Stimulated activated CD4-positive, alpha-beta T cell treated with anti-CD3 and anti-CD28 coated beads, TNF-alpha, amount 100 ng/mL, for 48 hours (primary cell): ENCODE measurements at regions not wholly inside any gene's neighbourhood (a gene's known extent, or its start where the extent isn't known, plus 50 kb on each side); places are given as distances from the start of the nearest gene placed in this dataset.
"Not testable (repeated sequence)": the region's sequence is repeated elsewhere in the genome, so short reads cannot be mapped to it uniquely, and the experiment has no call there.

Source experiments
- DNase-seq, 3 donors: peaks; one replicate each; pipeline ENCODE4 v3.0.0-alpha.2; 2020; ENCODE audit warnings: low read depth in 3 of 3

DNA sequence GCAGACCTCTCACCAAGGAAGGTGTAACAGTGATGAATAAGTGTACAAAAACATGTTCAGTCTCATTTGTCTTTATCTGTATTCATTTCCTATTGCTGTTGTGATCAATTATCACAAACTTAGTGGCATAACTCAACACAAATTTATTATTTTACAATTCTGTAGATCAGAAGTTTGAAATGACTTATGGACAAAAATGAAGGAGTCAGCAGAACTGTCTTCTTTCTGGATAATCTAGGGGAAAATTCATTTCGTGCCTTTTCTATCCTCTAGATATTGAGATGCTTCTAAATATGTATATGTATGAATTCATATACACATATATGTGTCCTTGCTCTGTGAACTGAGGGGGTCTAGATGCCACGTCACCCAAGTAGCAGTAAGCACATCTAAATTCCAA lies 663.1 kb upstream of the MARCKS start:
- no peak for DNase-seq

DNA sequence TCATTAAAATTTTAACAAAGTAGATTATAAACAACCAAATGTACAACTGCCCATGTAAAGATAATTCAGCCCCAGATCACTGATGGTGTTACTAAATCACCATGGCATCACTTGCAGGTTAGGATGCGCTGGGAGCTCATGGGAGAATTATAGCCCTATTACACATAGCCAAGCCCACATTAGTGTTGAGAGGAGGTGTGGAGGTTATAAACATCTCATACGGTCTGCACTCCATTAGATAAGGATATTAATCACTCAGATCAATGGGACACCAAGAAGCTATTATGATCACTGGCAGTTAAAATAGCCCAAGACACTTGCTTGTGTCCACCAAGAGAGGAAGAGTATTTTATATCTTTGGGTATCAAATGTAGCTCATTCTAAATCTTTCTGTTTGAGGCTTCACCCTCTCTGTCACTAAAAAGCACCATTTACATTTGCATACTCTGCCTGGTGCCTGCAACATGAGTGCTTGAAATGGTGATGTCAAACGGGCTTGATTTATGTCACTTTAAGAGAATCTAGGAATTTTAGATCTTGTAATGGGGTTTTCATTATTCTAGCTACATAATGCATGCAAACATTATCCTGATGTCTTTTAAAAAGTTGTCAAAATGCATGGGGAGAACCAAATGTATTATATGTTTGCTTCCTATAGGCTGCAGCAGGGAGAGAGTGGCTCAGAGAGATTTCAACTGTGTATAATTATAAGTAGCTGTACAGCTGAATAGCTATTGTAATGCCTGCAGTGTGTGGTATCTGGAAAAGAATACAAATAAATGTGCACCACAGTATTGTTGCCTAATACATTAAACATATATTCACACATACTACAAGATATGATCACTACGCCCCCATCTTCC lies 654.1 kb upstream of the MARCKS start:
- no peak for DNase-seq

DNA sequence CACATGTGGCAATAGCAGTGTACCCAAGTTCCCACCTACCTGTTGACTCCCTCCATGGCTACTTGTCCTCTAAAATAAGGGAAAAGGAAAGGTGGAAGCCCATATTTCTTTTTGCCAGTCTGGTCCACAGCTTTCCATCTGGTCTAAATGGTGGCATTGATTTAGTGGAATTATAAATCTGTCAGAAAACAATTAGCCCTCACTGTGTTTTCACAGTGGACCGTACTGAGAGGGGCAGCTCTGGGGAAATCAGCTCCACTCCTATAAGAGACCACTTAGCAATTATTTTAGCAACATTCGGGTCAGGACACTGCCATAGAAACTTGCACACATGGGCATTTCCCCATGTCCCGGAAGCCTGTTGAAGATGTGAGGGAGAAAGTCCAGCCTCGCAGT lies 653.4 kb upstream of the MARCKS start:
- no peak for DNase-seq

DNA sequence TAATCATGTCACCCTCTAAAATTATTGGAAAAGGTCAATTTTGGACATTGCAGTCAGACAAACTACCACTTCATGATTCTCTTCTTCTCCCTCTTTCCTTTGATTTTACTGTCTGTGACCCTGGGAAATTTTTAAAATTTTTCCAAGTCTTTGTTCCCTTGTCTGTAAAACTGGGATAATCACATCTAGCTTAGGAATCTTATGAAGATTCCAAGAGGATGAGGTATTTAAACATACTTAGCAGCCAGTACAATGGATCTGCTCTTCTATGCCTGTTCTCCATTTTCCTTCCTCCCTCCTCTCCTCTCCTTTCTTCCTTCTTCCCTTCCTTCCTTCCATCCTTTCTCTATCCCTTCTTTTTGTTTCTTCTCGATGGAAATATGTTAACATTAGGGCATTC lies 651.6 kb upstream of the MARCKS start:
- no peak for DNase-seq

DNA sequence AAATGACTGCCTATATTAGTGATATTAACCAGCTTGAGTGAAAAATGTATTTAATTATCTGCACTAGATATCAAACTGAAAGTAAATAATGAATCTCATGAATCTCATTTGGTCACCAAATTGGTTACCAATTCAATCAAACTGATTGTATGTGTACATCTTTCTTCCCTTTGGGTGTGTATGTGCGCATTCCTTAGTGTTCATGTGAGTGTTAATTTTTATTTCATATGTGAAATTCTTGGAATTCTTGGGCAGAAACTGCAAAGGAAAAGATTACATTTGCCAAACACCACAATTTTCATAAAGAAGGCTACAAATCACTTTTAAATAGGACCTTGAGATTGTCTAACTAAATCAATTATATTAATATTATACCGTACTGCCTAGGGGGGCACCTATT lies 648.4 kb upstream of the MARCKS start:
- no peak for DNase-seq

DNA sequence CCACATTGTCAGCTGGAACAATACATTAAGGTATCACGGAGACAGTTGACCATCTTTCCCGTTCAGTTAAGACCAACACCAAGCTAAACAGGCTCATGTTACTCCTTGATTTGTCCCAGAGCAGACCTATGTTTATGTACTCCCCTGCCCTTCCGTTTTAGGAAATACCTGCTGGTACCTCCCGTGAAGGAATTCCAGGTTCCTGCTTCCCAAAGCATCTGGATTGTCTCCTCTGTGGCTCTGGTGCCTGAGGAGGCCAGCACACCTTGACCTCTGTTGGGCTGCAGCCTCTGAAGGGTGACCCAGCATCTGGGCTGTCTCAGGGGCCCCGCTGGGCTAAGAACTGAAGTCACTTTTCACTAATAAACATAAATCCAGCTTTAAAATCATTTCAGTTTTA lies 647.8 kb upstream of the MARCKS start:
- DNase-seq = no peak

DNA sequence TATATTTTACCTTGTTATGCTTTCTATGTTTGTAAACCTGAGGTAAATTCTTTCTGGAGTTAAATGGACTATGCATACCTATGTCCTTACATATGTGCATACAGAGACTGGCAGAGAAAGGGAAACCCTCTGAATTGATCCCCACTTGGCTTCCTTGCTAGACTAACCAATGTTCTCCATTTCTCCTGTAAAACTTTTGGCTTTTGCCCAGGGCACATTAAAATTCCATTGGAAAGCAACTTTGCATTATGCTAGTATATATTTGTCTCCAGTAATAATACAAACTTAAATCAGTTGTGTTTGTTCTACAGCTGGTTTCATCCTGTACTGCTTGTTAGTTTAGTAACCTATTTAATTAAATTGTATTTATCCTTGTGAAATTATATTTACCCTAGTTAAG lies 646.0 kb upstream of the MARCKS start:
- no peak for DNase-seq

DNA sequence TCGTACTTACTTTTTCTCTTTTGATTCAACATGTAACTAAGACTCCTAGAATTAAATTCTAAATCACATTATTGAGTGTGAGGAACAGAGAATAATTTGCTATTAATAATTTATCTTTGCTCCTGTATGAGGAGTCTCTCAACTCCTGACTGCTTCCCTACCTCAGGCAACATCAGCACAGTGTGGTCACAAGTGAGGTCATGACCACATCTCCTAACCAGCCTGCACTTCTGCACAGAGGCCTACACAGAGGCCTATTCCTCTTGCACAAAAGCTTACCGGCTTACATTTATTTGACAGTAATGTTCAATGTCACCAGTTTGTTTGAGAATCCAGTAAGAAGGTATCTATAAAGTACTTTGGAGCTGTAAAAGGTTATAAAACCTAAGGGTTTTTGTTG lies 637.4 kb upstream of the MARCKS start:
- DNase-seq = no peak

DNA sequence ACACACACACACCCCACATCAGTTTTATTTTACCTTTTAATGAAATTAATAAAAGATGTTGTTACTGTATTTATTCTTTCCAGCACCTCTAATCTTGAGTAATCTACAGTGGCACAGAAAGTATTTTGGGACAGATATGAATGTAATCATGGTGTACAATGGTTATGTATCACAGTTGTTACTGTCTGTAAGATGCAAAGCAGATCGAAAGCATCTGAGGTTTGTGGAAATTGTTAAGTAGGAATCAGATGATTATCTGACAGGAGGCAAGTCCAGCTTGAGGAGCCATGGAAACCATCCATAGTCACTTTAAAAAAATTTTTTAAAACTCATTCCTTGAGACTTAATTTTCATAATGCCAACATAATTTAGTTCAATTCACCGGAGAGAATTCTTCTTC lies 636.3 kb upstream of the MARCKS start:
- DNase-seq = no peak

DNA sequence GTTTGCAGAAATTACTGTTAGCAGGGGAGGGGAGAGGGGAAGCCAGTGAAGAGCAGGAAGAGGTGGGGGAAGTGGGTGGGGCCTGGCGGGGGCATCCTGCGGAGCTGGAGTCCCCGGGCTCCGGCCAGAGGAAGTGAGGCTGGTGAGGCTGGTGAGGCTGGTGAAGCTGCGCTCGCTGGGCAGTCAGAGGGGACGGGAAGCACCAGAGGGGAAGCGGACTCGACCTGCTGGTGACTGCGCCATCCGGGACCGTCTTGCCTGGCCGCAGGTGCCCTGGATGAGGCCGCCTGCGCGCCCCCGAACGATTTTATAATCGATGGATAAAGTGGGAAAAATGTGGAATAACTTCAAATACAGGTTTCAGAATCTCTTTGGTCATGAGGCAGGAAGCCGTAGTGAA lies 635.3 kb upstream of the MARCKS start:
- DNase-seq = no peak

DNA sequence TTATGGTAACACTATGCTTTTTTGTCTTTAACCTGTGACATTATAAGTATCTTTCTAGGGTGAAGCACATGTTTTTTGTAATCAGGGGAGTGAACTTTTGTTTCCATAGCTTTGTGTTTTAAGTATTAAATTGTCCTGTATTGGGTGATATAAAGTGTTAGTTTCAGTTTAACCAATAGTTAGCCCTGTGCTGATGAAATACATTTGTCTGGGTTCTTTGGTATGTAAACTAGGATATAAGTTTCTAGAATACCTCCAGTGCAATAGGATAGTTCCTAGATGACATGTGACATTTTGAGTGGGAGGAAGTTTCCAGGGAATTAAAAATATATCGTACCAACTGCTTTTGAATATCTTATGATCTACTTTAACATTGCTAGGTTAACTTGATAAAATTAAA lies 611.0 kb upstream of the MARCKS start:
- DNase-seq = no peak

DNA sequence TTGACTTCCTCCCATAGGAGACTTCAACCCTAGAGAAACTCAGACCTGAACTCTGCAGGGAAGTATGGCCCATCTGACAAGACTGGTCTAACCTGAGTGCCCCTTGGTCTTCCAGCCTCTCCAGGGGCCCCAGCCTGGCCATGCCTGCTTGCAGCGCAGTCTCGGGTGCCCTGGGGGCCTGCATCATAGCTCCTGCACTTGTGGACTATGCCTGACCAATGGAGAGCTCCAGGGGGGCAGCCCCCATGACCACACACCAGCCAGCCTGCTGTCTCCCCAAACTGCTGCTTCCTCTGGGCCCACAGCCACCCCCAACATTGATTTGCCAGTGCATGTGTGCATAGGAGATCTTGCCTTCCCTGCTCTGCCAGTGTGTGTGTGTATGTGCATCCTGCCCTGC lies 608.6 kb upstream of the MARCKS start:
- no peak for DNase-seq

DNA sequence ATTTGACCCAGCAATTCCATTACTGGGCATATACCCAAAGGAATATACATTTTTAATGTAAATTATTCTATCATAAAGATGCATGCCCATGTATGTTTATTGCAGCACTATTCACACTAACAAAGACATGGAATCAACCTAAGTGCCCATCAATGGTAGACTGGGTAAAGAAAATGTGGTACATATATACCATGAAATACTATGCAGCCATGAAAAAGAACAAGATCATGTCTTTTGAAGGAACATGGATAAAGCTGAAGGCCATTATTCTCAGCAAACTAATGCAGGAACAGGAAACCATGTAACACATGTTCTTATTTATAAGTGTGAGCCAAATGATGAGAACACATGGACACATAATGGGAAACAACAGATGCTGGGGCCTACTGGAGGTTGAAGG lies 603.0 kb upstream of the MARCKS start:
- not testable (repeated sequence) for DNase-seq

DNA sequence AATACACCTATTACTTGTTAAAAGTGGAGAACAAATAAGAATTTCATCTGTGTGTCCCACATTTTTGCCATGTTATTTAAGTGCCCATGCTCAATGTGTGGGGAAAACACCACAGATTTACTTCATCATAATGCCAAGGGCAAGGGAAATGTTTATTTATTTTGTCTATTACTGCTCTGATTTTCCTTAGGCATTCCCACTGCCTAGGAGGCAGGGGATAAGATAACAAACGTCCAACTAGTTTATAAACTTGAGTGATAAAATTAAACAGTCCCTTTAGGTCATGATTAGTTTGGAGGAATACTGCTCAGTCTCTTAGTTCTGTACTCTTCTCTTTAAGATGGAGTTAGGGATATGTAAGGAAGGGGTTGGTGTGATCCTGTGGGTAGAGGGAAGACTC lies 598.4 kb upstream of the MARCKS start:
- no peak for DNase-seq

DNA sequence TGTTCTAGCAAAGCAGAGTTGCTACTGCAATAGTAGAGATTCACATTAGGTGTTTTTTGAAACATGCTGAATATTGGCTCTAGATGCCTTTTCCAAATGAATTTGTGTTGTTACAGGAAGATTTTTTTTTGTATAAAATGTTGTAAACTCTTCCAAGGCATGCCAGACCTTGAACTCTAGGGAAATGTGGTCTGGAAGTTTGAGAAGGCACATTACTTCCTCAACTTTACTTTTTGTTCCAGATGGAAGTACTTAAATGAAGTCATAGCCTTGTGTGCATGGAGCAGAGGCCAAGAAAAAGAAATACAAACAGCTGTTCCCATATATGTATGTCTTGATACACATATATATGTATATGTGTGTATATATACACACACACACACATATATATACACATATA lies 585.7 kb upstream of the MARCKS start:
- DNase-seq = no peak

DNA sequence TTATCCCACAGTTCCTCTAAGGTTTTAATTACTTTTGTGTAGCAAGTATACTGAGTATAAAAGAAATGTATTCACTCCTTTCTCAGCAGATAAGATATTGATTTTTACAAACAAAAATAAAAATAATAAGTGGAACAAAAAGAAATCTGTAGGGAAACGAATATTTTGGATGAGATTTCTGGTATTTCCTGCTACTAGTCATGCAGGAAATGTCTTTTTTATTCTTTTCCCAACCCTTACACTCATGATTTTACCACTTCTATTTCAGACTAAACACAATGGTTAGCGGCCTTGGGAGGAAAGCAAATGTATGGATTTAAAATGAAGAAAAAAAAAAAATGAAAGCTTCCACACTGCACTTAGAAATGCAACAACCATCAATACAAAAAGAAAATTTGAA lies 580.5 kb upstream of the MARCKS start:
- DNase-seq = no peak

DNA sequence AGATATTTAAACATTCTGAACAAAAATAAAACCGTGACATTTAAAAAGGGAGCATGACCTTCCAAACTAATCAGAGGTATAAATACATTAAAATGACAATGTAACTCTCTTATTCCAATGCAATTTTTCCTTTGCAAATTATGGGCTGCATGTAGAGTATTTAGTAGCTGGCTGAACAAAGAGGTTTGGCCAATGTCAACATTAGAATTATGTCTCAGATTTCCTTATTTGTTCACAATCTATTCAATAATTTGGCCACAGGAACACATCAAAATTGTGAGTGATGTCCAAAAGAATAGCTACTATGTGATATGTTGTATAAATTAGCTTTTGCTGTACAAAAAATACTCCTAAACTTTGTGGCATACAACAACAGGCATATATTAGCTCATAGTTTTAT lies 580.0 kb upstream of the MARCKS start:
- no peak for DNase-seq

DNA sequence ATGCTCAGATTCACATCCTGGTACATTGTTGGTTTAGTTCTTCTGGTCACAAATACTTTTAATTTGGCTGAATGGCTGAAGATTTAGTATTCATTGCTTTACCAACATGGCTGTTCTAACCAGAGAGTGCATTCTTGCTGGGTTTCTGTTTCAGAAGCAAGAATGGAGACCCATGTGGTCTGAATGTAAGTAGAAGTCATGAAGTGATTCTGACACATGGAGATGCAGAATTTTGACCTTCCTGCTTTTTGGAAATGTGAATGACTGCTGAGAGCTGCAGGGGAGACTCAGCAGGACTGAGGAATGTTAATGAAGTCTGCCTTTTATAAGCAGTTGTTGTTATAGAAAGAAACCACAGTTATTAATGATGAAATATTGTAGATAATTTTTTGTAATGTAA lies 576.1 kb upstream of the MARCKS start:
- DNase-seq = no peak

DNA sequence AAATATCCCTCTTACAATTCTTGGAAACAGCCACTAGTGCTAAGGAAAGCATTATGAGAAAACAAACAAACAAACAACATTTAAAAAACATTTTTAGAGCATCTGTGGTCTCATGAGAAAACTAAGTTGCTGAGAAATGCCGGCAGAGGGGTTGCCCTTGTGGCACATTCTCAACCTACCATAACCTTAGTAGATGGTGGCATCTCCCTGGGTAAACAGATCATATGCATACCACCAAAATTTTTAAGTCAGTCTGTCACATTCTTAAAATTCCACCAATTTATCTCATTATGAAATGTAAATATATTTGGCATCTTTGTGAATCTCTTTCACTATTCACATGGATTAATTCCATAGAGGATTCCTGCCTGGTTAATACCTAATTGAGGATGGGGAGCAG lies 575.7 kb upstream of the MARCKS start:
- DNase-seq = no peak

DNA sequence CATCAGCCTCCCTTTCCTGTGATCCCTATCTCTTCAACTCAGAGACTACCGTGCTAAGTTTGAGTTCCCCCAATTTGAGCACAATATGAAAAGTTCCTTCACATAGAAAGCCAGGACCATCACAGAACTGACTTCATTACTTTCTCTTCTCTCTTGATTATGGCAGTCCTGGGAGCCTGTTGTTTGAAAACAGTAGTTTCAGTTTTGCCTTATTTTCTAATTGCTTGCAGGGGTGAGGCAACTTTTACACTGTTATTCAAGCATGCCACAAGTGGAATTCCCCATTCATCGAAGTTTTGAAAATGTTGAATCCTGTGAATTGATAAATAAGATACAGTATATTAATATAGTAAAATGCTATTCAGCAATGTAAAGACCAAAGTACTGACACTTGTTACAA lies 569.7 kb upstream of the MARCKS start:
- DNase-seq = no peak

DNA sequence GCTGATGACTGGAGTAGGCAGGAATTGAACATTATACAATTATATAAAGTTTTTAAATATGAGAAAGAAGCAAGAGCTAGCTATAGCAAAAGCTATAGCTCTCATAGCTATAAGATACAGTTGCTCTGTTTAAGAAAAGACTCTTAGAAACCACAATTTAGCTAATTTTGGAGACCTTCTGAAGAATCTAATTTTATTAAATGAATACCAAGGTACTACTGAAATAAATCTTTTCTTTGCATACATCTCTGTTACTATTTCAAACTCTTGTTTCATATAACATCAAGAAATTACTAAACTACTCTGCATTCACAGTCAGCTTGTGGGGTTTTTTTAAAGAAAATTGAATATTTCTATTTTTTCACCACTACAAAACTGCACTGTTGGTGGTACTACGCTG lies 568.7 kb upstream of the MARCKS start:
- no peak for DNase-seq

DNA sequence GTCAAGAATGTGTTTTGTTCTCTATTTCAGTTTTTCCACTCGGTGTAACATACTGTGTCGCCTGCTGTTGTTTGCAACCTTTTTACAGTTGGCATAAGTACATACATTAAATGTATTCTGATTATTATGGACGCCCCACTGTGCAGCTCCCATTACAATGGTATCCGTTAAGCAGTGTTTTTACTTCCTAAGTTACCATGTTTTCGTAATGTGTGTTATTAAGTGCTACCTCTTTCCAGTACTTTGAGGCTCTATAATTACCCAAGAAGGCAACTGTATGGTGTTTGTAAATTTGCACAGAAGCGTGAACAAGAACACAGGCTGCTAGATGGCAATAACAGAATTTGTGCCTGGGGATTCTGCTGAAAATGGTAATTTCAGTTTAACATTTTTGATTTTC lies 568.0 kb upstream of the MARCKS start:
- DNase-seq = no peak

DNA sequence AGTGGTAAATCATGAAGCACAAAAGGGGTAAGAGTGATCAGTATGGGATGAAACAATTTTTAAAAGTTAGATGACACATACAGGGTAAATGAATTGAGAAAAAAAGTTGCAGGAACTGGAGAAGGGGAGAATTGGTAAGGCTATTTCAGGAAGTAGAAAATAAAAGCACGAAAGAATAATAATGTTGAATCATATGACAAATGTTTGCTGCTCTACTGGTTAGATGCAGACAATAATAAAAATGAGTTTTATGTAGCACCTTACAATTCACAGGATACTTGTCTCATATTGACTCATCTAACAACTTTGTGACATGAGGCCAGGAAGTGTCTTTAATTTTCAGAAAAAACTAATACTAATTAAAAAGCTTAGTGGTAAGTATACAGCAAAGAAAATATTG lies 566.5 kb upstream of the MARCKS start:
- no peak for DNase-seq

DNA sequence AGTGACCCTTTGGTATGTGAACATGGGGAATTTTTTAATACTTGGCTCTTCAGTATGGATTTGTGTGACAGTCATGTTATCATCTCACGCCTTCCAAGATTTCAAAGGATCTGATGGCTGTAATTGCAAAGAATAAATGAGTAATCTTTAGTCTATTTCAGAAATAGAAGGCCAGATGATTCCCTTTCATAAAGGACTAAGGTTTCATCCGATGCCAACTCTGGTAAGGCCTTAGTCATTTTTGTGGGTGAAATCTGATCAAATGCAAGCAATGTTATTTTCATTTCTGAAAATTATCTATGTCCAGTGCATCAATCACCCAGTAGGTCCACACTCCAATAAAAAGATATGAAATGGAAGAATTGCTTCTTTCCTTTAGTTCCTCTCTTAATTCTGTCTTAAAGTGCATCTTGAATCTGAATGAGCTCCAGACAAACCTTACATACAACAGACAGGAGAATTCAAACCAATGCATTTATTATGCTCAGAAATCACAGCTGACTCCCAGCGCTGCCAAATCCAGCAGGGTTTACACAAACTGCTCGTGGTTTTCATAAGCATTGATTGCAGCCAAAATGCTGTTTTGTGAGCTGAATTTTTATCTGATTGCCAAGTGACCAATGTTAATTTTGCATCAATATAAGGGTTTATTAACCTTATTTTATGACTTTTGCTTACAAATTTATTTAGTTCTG lies 565.2 kb upstream of the MARCKS start:
- DNase-seq = no peak
